ENCODE measurements at regions not wholly inside any gene's neighbourhood (a gene's known extent, or its start where the extent isn't known, plus 50 kb on each side); places are given as distances from the start of the nearest gene placed in this dataset.

DNA sequence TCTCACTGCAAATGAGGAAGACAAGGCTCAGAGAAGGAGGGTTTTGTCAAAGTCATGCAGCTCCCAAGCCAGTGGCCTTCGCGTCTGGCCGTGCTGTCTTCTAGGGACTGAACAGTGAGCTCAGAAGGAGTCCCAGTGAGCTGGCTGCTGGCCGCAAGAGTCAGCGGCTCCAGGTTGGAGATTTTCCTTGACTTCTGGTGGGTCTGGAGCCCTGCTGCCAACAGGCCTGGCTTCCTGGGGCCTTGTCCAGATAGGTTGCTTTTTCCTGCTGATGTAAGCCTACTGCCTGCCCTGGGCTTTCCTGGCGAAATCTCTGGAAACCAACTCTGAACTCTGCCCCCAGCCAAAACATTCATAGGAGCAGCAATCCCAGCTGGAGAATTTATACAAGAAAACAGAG is 272.7 kb upstream of the CADM1 start:
- DNase-seq, result no peak

DNA sequence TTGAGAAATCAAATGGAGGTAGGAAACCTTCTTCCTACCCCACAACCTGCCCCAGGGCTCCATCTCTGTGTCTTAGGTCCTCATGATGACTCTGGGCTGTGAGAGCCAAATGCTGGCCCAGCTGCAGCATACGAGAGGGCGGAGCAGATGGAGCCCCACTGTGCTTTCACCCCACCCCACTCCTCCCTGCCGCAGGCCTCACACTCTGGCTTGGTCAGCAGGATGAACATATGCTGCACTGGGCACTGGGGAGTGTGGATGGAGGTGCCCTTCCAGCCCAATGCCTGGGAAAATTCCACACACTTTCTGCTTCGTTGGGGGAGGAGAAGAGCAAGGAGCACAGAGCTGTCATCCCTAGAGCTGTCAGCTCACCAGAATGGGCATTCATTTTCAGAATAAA is 271.6 kb upstream of the CADM1 start:
- no peak for DNase-seq

DNA sequence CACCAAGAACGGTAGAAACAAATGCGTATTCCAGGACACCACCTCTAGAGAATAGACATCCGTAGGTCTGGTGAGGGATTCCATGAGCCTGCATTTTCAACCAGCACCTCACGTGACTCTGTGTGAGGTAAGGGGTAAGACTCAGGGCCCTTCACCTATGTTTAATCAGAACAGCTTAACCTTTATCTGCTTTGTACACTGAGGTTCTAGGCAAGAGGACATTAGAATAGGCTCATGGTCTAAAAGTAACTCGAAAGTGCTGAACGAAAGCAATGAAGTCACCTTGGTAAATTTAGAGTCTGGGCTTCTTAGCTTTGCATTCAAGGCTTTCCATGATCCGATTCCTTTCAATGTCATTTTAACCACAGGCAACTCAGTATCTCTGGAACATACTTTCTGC is 270.5 kb upstream of the CADM1 start:
- DNase-seq, result no peak

DNA sequence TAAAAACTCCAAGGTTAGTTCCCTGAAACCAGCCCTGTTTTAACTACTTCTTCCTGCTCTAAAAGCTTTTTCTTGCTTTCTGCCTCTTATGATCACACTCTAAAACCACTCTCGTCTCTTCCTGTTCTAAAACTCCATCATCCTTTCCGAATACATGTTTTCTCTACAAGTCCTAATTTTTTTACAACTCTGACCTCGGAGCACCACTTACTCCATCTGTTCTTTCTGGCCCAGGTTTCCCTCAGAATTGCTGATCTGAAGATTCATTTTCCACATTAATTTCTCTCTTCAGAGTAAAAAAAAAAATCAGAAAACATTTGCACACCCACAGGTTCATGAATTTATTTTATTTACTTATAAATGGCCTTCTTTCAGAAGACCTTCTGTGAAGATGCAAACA is 265.7 kb upstream of the CADM1 start:
- no peak for DNase-seq

DNA sequence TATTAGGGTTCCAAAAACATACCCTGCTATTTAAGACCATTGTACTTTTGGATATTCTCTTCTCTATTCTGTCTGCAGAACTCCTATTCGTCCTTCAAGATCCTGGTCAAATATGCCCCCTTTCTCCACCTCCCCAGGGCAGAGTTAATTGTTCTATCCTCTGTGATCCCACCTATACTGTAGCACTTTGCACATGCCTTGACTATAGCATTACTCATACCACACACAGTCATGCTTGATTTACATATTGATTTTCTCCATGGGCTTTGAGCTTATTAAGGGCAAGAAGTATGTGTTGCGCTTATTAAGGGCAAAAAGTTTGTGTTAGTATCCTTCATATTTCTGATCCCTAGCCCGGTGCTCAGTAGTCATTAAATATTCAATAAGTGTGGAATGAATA is 263.7 kb upstream of the CADM1 start:
- DNase-seq, result no peak

DNA sequence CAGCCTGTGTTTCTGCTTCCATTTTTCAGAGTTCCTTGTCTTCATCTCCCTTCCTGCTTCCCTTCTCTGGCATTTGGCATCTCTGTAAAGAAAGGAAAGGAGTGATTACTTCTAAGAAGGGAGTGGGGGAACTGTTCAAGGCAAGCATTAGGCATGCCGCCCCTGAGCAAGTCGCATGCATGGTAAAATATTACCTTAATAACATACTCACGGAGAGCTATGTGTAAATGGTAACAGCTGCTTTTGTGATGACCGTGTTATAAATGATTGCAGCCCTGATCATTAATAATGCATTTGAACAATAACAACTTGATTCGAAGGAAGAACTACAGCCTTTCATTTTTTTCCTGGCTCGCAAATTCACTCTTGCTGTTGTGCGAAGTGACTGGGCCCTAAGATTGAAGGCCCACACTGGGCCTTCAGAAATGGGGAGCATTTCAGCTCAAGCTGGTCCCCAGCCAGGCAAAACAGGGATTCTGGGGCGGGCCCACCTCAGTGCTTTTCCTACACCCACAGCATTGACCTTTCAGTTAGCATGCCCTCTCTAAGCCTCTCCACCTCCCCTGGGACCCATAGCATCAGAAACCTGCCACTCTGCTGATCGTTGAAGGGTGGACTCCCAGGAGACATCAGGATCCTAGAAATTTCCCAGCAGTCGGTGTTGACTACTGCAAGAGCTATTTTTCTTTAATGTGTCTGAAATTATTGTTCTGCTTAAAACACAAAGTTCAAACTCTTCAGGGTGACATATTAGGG is 263.0 kb upstream of the CADM1 start:
- DNase-seq, result no peak

DNA sequence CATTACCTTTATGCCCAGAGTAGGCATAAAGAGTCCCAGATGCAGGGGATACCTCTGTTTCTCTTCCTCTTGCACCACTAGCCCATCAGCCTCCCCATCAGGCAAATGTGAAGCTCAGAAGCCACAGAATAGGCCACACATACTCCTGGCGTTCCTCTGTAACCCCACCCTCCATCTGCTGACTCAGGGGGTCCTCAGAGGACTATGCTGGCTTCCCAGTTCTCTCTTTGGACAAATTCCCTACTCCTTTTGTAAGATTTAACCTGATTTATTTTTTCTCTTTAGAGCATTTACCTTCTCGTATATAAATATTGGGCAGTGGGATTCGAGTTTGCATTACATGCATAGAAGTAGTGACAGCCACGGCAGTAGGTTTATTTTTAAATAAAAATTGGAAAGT is 262.3 kb upstream of the CADM1 start:
- no peak for DNase-seq

DNA sequence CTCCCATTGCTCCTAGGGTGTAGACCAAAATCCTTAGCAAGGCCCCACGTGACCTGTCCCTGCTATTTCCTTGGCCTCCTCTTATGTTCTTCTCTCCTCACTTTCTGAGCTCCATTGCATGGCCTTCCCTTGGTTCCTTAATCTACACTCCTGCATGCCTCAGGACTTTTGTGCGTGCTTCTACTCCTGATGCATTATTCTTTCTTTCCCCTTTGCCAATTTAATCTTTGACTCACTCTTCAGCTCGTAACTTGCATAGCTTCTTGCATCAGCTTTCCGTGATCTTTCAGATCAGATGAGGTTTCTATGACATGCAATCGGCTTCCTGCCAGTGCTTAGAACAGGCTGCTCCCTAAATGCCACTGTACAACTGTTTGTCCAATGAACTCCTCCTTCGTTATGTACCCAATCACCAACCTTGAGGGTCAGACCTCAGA is 261.6 kb upstream of the CADM1 start:
- DNase-seq, result no peak

DNA sequence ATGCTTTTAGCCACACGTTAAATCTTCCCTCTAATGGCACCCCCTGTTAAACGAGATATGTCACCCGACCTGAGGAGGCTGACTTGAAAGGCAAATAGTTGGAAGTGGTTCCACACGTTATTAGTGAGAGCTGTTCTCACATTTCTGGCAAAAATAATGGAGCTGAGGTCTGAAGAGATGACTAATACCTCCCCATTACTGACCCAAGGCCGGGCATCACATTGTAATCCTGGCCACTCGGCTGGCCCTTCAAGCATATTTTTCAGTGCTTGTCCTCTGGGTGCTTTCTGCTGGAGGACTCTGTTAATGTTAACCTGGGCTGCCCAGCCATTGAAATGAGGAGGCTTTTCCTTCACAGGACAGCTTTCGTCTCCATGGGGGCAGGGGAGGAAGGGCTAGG is 260.0 kb upstream of the CADM1 start:
- DNase-seq, result no peak

DNA sequence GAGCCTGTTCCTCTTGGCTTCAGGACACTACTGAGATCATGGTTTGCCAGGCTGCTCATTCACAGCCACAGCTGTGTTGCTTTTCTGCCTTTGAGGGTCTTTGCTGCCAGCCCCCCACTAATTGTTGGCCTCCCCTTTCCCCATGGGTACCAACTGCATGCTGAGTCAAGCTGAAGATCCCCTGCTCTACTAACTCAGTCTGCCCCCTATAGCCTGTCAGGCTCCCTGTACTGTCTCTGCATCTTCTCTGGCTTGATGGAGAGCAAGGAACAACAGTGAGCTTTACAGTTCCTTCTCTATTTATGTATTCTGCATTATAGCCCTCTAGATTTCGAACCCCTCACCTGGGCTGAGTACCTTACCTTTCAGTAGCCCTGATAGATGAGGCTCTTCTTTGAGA is 257.6 kb upstream of the CADM1 start:
- DNase-seq, result no peak

DNA sequence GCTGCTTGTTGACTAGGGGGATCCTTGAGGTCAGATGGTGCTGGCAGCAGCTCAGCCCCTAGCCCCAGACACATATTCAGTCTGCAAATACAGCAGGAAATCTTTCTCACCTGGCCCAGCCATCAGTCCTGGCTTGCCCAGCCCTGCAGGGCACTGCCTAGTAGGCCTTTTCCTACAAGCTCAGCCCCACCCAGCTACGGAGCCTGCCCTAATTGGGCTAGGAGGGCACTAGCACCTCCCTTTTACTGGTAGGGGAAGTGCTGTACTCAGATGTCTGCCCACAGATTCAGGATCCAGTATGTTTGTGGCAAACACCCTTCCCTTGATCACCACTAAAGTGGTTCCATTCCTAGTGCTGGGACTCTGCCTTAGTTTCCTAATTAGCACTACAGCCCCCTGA is 257.1 kb upstream of the CADM1 start:
- no peak for DNase-seq

DNA sequence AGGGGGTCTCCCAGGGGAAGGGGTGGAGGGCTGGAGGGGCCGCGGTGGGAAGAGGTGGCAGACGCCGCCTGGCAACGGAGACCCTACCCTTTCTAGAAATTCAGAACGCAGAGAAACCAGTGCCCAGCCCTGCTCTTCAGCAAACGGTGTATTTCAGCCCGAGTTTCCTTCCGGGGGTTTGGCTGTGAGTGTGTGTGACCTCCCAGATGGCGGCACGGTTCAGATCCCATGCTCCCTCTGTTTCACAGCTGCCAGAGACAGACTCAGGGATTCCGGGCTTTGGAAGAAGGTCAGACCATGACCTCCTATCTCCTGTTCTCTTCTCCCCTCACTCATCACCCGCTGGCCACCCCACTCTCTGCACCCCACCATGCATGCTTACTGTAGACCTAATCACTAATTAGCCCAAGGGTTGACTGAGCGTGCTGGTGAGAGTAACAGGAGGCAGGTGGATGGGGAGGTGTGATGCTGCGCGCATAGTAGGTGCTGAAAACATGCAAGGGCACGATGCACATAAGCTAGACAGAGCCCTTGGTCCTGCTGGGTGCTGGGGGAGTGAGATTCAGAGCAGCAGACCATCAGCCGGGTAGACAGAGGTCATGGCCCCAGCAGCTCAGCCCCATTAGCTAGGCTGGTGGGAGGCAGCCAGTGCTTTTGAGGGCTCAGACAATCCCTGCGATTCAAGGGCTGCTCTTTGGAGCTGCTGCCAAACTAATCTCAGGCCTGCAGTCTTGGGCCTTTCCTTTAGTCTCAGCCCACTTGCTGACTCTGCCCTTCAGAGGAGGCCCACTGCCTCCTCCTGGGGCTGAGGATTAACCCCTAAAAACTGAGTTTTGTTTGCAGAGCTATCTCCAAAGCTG is 256.5 kb upstream of the CADM1 start:
- no peak for DNase-seq

DNA sequence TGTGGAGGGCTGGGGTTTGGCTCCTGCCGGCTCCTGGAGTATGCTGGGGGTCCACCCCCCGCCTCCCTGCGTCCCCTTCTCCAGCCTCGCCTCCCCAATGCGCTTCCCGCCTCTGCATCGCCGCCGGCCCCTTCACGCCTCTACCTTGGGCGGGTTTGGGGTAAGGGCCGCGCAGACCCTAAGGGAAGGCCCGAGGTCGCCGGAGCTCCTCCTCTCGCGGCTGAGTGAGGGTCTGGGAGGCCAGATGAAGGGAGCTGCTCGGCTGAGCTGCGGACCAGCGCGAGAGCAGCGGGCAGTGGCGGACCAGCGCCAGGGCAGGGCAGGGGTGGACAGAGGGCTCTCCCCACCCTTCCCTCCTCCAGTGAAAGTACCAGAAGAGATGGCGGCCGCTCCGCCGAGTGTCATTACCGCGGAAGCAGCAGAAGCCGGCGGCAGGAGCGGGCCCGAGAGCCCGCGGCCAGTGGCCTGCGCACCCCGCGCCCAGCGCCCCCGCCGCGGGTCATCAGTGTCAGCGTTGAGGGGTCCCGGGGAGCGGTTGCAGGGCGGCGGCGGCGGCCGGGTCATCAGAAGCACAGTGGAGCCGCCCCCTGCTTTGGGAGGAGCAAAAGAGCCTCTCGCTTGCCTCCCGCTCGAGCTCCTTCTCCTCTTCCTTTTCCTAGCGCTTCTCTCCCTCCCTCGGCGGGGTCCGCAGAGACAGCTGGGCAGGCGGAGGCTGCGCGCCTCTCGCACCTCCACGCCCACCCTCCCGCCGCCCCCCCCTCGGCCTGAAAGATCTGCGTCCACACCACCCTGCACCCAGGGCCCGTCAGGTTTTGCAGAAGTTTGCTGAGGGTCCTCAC is 255.6 kb upstream of the CADM1 start:
- no peak for DNase-seq

DNA sequence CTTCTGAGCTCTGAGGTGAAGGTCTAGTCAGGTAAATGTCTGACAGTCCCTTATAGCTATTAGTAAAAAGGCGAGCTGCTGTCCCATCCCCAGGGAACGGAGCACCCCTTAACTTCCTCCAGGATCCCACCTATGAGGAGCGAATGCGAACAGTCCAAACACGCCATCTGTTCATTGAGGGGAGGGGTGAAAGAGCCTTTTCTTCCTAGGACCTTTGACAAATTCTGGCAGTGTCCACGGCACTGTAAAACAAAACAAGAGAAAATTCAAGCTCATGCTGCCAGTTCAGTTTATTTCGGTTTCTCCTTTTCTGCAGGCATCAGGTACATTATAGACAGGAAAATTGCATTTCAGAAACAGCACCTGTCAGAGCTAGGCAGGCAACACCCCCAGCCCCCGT is 253.8 kb upstream of the CADM1 start:
- DNase-seq, result no peak

DNA sequence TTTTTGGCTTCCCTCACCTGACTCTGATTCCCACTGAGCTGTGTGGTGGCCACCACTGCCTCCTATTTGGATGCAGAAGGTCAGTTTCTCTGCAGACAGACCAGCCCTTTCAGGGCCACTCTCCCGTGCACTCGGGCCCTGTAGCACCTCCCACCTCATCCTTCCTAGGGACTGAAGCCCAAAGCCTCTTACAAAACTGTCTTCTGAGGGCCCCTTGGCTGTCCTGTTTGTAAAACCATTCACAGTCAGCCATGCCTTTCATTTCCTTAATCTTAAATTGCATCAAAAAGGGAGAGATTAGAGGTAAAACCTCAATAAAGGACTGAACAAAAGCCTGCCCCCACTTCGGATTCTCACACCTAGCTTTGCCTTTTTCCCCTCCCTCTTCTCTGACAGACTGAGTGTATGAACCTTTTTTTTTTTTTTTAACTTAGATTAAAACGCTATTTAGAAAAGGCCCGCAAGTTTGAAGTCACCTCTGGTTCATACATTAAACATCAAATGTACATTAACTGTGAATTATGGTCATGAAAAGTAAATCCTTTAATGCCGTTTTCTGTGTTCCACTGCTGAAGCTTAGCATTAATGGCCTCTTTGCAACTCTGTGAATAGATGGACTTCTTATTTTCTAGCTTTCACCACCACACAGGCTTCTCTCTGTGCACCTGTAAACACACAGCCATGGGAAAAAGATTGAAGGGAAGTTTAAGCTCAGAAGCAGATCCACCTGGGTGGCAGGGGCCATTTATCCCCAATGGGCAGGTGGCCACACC is 247.2 kb upstream of the CADM1 start:
- no peak for DNase-seq

DNA sequence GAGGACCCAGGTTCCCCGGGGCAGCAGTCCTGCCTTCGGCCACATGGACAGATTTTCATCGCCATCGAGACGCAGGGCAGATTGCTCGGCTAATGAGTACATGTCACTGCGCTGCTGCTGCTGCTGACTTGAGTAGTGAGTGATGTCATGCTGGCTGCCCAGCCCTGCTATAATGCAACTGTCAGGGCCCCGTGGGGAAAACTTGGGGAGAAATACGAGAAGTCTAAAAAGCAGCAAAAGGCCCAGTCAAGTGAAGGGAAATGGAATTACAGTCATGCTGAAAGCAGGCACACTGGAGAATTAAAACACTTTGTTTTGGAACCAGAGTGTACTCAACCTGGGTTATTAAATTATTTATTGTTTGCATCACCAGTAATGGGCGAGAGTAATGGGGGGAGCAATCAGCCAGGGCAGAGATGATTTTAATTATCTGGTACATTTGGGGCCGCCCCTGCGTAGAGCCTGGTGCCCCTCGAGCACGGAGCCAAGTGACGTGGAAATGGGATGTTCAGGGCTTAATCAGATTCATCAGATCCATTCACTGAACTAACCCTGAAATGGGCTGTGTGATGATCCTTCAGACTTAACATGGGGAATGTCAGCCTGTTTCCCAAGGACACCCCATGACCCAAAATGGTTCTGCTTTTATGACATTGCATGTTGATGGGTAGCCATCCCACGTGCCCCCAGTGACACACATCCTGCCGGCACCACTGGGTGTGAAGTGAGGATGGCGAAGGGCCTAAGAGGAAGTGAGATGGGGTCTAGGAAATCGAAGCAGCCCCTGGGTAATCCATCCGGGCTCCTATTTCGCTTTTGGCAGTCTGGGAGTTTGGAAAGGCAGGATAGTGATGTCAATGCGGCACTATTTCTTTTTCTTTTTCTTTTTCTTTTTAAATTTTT is 241.6 kb upstream of the CADM1 start:
- no peak for DNase-seq

DNA sequence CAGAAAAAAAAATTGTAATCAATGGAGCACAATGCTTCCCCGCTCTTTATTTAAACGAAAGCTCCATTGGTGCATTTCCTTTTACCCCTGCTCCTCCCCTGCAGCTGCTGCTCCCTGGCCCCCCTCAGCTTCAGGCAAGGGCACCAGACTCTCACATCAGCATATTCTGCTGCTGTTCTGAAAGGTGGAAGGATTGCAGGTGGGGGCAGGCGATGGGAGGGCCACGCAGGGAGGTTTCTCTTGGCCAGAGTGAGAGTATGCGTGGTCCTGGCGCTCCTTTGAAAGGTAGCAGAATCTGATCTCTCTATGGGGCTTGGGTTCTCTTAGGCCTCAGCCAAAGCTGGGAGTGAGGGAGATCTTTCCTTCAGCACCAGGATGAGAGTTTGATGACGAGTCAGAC is 240.9 kb upstream of the CADM1 start:
- DNase-seq, result no peak

DNA sequence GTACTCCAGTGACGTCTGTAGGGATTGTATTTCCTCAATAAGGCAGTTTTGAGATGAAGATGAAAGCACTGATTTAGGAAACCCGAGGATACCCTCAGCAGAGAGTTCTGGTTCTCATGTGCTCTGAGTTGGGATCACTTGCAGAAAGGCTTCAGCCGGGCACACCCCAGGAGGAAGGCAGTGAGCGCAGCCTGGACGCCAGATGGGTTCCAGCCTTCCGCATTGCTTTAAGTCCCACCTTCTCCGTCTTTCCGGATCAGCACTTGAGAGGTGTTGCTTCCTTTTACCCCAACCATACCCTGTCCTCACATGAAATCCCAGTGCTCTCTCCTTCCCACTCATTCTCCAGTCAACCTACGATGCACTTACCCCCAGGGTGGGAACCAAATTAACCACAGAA is 239.5 kb upstream of the CADM1 start:
- no peak for DNase-seq

DNA sequence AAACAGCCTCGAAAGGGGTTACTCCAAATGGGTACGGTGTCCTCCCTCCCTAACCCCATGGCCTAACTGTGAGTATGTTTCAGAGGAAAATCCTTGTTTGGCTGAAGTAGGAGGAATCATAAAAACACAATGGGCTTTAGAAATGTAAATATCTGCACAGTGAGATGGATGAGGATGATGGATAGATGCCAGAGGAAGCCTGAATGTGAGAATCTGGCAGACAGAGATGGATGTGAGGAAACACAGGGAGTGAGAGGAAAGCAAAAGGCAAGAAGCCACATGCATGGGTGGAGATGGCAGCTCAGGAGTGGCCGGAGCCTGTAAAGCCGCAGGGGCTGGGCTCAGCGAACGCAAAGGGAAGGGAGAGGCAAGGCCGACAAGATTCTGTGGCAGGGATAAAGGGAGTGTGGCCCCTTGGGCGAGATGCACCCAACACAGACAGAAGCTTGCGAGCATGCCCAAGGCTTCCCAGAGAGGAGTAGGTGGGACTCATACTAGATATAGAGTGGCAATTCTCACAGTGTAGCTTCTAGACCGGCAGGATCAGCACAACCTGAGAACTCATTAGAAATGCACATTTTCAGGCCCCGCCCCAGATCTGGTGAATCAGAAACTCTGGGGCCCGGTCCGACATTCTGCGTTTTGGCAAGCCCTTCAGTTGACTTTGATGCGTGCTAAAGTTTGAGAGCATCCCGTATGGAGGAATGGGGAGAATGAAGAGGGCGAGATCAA is 237.3 kb upstream of the CADM1 start:
- no peak for DNase-seq

DNA sequence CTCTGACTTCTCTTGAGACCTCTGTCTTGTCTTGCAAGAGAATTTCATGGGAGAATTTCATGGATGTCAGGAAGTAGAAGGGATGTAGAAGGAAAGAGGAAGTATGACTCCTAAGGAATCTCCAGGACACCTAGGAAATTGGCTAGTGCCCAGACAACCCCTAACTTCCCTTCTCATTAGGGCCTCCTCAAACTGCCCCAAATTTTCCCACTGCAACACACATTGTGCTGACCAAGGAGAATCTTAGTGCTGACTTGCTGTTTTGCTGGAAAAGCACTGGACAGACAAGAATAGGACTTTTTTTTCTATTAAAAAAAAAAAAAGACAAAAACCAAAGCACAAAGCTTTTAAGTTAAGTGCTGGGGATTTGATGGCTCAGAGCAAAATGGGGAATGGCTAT is 236.1 kb upstream of the CADM1 start:
- DNase-seq, result no peak

DNA sequence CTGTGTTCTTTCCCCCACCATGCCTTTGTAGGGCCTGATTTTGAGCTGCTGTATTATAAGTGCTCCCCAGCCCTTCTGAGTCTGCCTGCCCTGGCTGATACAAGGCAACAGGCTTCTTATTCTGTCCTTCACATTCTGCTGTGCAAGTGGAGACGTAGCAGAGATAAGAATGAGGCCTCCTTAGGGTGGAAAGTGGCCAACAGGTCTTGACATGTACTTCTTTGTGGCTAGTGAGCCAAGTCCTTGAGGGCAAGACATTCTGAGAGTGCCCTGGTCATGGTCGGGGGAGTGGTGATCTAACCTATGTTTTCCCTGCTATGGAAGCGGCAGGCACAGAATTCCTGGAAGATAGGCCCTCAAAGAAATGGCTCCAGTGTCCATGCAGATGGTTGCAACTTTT is 235.7 kb upstream of the CADM1 start:
- DNase-seq, result no peak

Data from NK-92 treated with Interleukin-12 subunit alpha and Interleukin-12 subunit beta, amount 100 ng/mL, for 24 hours (cell line).